ENCODE measurements at regions not wholly inside any gene's neighbourhood (a gene's known extent, or its start where the extent isn't known, plus 50 kb on each side); places are given as distances from the start of the nearest gene placed in this dataset.
A peak's percentile ranks its signal among the peaks of the same experiment; 100 is the strongest.

GRCh38 chr13:30848332-30849027, 57.6 kb upstream of the MEDAG start:
- Histone ChIP-seq H3K9ac (ENCODE audit: control insufficient read depth, insufficient read depth, low read length) (no peak overlapping the region), H3K79me2 (ENCODE audit: control insufficient read depth, insufficient read depth, low read length) (no peaks in the 10 kb centered on the region), H3K4me1 (ENCODE audit: control insufficient read depth, insufficient read depth, low read length) (peaks cover 14% of the 10 kb centered on the region), H3K4me3 (no peak overlapping the region), H4K20me1 (ENCODE audit: control insufficient read depth, insufficient read depth) (no peaks in the 10 kb centered on the region), H3K27me3 (replicated peaks in 1 of 2; ENCODE audit: control insufficient read depth in 2 of 2, insufficient read depth in 2 of 2, low read length in 1 of 2) (no peaks in the 10 kb centered on the region), H2AFZ (ENCODE audit: control insufficient read depth, low read depth, low read length) (no peak overlapping the region), H3K27ac (ENCODE audit: control insufficient read depth, insufficient read depth) (no peak overlapping the region), H3K4me2 (ENCODE audit: control insufficient read depth, insufficient read depth) (no peak overlapping the region), H3K9me3 (replicated peaks; ENCODE audit: control insufficient read depth, insufficient read depth, low read length) (no peaks in the 10 kb centered on the region; the same call in 2 of the 3 replicates), H3K36me3 (ENCODE audit: control insufficient read depth in 2 of 2, insufficient read depth in 2 of 2, low read length in 1 of 2) (no peaks in the 10 kb centered on the region)
- BruUV-seq (replicated peaks) = no TSS peak
- intact Hi-C loops (cut with micrococcal nuclease; ENCODE audit: unreplicated experiment) (no loop called here), in situ Hi-C loops (cut with MboI) (no loop called here)
- ChIA-PET SMC1A (ENCODE audit: uncharacterized antibody, unreplicated experiment) (interaction anchor here (1.2 kb wide), 1 partner anchor 8 kb away, joined by 3 read pairs; no protein-coding TSS in a partner anchor), CTCF (interaction anchor here (0.6 to 3.4 kb wide), 6 partner anchors 10 to 736 kb away, joined by 3 to 19 read pairs (median 3); no protein-coding TSS in a partner anchor), POLR2A (no interaction called here), RAD21 (ENCODE audit: unreplicated experiment) (no interaction called here)
- no peak for FAIRE-seq
- no peak for DNase-seq (ENCODE audit: low read depth, low spot score)
- ATAC-seq = 0 out of 3 replicates have a peak, but pooled peaks have one; percentile 8
- 37% methylated on average over 5 of the region's 5 CpGs for WGBS (ENCODE audit: insufficient coverage, insufficient replicate concordance, low lambda C conversion rate, missing lambda C conversion rate)
- TF ChIP-seq E2F4 (IDR thresholded peaks at IDR 0.05; ENCODE audit: low read depth, low read length) = no peak
- no peak for TF ChIP-seq IRF4 (IDR thresholded peaks at IDR 0.05; ENCODE audit: low read depth, low read length)
- no peak for TF ChIP-seq NRF1 (conservative IDR thresholded peaks at IDR 0.05; ENCODE audit: low read depth, low read length)
- TF ChIP-seq ZNF207 (IDR thresholded peaks at IDR 0.05; ENCODE audit: borderline replicate concordance) = no peak
- TF ChIP-seq EED (IDR thresholded peaks at IDR 0.05; ENCODE audit: low read depth) = no peak
- no peak for TF ChIP-seq TAF1 (IDR thresholded peaks at IDR 0.05; ENCODE audit: borderline replicate concordance, low read depth, low read length)
- no peak for TF ChIP-seq REST (IDR thresholded peaks at IDR 0.05; ENCODE audit: low read depth, low read length)
- TF ChIP-seq NR2C1 (IDR thresholded peaks at IDR 0.05) = no peak
- TF ChIP-seq SKIL (IDR thresholded peaks at IDR 0.05; ENCODE audit: low read depth, poor library complexity, severe bottlenecking) = no peak
- no peak for TF ChIP-seq RUNX3 (IDR thresholded peaks at IDR 0.05; ENCODE audit: low read length)
- no peak for TF ChIP-seq TBL1XR1 (IDR thresholded peaks at IDR 0.05; ENCODE audit: low read depth, low read length)
- no peak for TF ChIP-seq RELB (IDR thresholded peaks at IDR 0.05; ENCODE audit: low read depth)
- 0 out of 2 replicates have a peak, but pooled peaks have one; percentile 24 for TF ChIP-seq NFIC (IDR thresholded peaks at IDR 0.05; ENCODE audit: low read depth, low read length)
- no peak for TF ChIP-seq HCFC1 (IDR thresholded peaks at IDR 0.05; ENCODE audit: low read length)
- no peak for TF ChIP-seq CBFB (IDR thresholded peaks at IDR 0.05; ENCODE audit: low read depth)
- TF ChIP-seq NR2F1 (conservative IDR thresholded peaks at IDR 0.05) = no peak
- TF ChIP-seq NFYA (IDR thresholded peaks at IDR 0.05; ENCODE audit: borderline replicate concordance, low read depth, low read length) = no peak

All from GM12878 (cell line).